HepG2 (cell line): ENCODE measurements at regions not wholly inside any gene's neighbourhood (a gene's known extent, or its start where the extent isn't known, plus 50 kb on each side); places are given as distances from the start of the nearest gene placed in this dataset.
A peak's percentile ranks its signal among the peaks of the same experiment; 100 is the strongest.

Experiments
- ATAC-seq: fragments of 200-7000 bp; cut with Tn5 transposase; 3 replicates; pipeline ENCODE4 v1.9.1; 2020; ENCODE audit warnings: mild to moderate bottlenecking, moderate library complexity
- BruUV-seq: library from RNA; stranded (reverse); fragments of 400-500 nt; replicated peaks from 2 replicates; lab custom pipeline; 2021; lab: Mats Ljungman, UMichigan
- CTCF ChIA-PET: fragments of 300-600 bp; formaldehyde crosslinking; extraction: SDS; loops from one replicate; lab custom pipeline; 2021; ENCODE audit warnings: low total read pairs, inconsistent platforms, low intra/inter-chr PET ratio; lab: Yijun Ruan, JAX
- POLR2A ChIA-PET: fragments of 350-600 bp; sonication (Branson Sonifier 250); formaldehyde crosslinking; loops from one replicate; lab custom pipeline; 2020; ENCODE audit warnings: antibody characterized with exemption, inconsistent platforms; lab: Yijun Ruan, JAX
- DNase-seq: peaks from one replicate; pipeline ENCODE4 v3.0.0-alpha.2; 2015; ENCODE audit warnings: low spot score
- FAIRE-seq: peaks from 3 replicates; lab custom pipeline; 2011; peaks lifted over from hg19 to GRCh38; lab: Jason Lieb, UNC
- H2AFZ ChIP-seq: one replicate; pipeline ENCODE4 v1.6.1; 2011; ENCODE audit warnings: low read length, inconsistent platforms
- H3K27ac ChIP-seq: fragments of 300-600 bp; 3 replicates; pipeline ENCODE4 v1.8.0; 2011; ENCODE audit warnings: mixed run types, mild to moderate bottlenecking, mixed read lengths, low read length, inconsistent platforms; ENCODE audit not compliant: insufficient read depth; ENCODE audit errors: extremely low read length
- H3K27me3 ChIP-seq, 2 experiments: fragments of 200-600 bp in 1 of 2; 2 replicates in 1 of 2; 3 replicates in 1 of 2; pipeline versions ENCODE4 v1.6.0 to v1.8.0; 2011; ENCODE audit warnings: low read length in 2 of 2, mild to moderate bottlenecking in 2 of 2, moderate library complexity in 2 of 2, inconsistent platforms in 1 of 2; ENCODE audit not compliant: insufficient read depth in 2 of 2, control insufficient read depth in 1 of 2
- H3K36me3 ChIP-seq, 2 experiments: fragments of 200-600 bp in 1 of 2; replicated peaks in 1 of 2; 2 replicates in 1 of 2; 3 replicates in 1 of 2; pipeline versions ENCODE4 v1.5.1 to v1.8.0; 2011; ENCODE audit warnings: low read length in 2 of 2, inconsistent platforms in 1 of 2; ENCODE audit not compliant: insufficient read depth in 2 of 2, control insufficient read depth in 1 of 2
- H3K4me1 ChIP-seq: 2 replicates; pipeline ENCODE4 v1.5.1; 2012; ENCODE audit warnings: low read length, inconsistent platforms; ENCODE audit not compliant: insufficient read depth
- H3K4me2 ChIP-seq: 2 replicates; pipeline ENCODE4 v1.6.0; 2011; ENCODE audit warnings: low read depth, low read length, inconsistent platforms
- H3K4me3 ChIP-seq, 3 experiments: fragments of 200-600 bp in 1 of 3; sonication (generic), shearing (Covaris generic) in 1 of 3; replicated peaks in 1 of 3; 2 replicates each; pipeline ENCODE4 v1.5.1; 2011 to 2016; ENCODE audit warnings: low read length in 3 of 3, inconsistent platforms in 2 of 3, low read depth in 2 of 3, mild to moderate bottlenecking in 2 of 3, control low read depth in 1 of 3, mixed read lengths in 1 of 3; ENCODE audit not compliant: insufficient read depth in 1 of 3
- H3K79me2 ChIP-seq: one replicate; pipeline ENCODE4 v1.6.1; 2011; ENCODE audit warnings: low read length, inconsistent platforms; ENCODE audit not compliant: insufficient read depth
- H3K9ac ChIP-seq: 2 replicates; pipeline ENCODE4 v1.6.0; 2011; ENCODE audit warnings: mild to moderate bottlenecking, low read depth, low read length, inconsistent platforms; ENCODE audit not compliant: insufficient read depth
- H3K9me3 ChIP-seq: 2 replicates; pipeline ENCODE4 v1.5.1; 2012; ENCODE audit warnings: mild to moderate bottlenecking, low read length
- H4K20me1 ChIP-seq: 2 replicates; pipeline ENCODE4 v1.6.0; 2011; ENCODE audit warnings: inconsistent platforms, mild to moderate bottlenecking, low read length, moderate library complexity; ENCODE audit not compliant: insufficient read depth
- ELF3 ChIP-seq: IDR thresholded peaks from 2 replicates; pipeline ENCODE4 v1.6.1; 2016; ENCODE audit warnings: missing genetic modification reagents, missing compliant biosample characterization
- FOXA3 ChIP-seq: IDR thresholded peaks from 2 replicates; pipeline ENCODE4 v1.6.1; 2016; ENCODE audit warnings: missing genetic modification reagents, missing compliant biosample characterization
- GATAD2A ChIP-seq: IDR thresholded peaks from 2 replicates; pipeline ENCODE4 v1.6.1; 2016
- LCORL ChIP-seq, 2 experiments: fragments of 450-650 bp in 1 of 2; sonication (generic) in 1 of 2; formaldehyde crosslinking in 1 of 2; IDR thresholded peaks; 2 replicates each; pipeline versions ENCODE4 v1.5.0 to v1.6.1; 2017 to 2020; ENCODE audit warnings: antibody characterized with exemption in 1 of 2, missing genetic modification reagents in 1 of 2
- NCOR1 ChIP-seq: fragments of 200-600 bp; sonication (generic); IDR thresholded peaks from 2 replicates; pipeline ENCODE4 v1.7.0; 2017; ENCODE audit warnings: antibody characterized with exemption, low read length, borderline replicate concordance
- THAP11 ChIP-seq: IDR thresholded peaks from 2 replicates; pipeline ENCODE4 v1.6.1; 2016; ENCODE audit warnings: missing biosample characterization, missing genetic modification reagents
- WGBS: methylation state at CpG from one replicate; pipeline ENCODE4 v1.1.6; 2017; ENCODE audit warnings: low lambda C conversion rate; 5-methylcytosine and 5-hydroxymethylcytosine counted together
- in situ Hi-C: cut with HindIII; loops from 2 replicates; pipeline ENCODE4 v1.10.0; 2017; ENCODE audit warnings: low pct_unique_long_range_greater_than_20kb; ENCODE audit not compliant: extremely low pct_ligation_motif_present
- intact Hi-C: fragments of 100-400 bp; cut with micrococcal nuclease; formaldehyde crosslinking; loops from one replicate; pipeline ENCODE4 v1.10.0; 2022; ENCODE audit not compliant: unreplicated experiment
- TF ChIP-seq, protein P1 (sequence below): sonication (generic); formaldehyde crosslinking; IDR thresholded peaks from 2 replicates; pipeline ENCODE4 v1.4.0; 2020; ENCODE audit warnings: missing genetic modification reagents, borderline replicate concordance
- TF ChIP-seq, protein P2 (sequence below): sonication (generic); formaldehyde crosslinking; IDR thresholded peaks from 2 replicates; pipeline ENCODE4 v1.8.0; 2022; ENCODE audit warnings: missing genetic modification reagents, mild to moderate bottlenecking, moderate library complexity, borderline replicate concordance
- TF ChIP-seq, protein P3 (sequence below): sonication (generic); formaldehyde crosslinking; IDR thresholded peaks from 2 replicates; pipeline ENCODE4 v1.5.0; 2020; ENCODE audit warnings: missing genetic modification reagents, mild to moderate bottlenecking, borderline replicate concordance
- TF ChIP-seq, protein P4 (sequence below): IDR thresholded peaks from 2 replicates; pipeline ENCODE4 v1.6.1; 2016; ENCODE audit warnings: mild to moderate bottlenecking, missing biosample characterization, missing genetic modification reagents
- TF ChIP-seq, protein P5 (sequence below), 2 experiments: fragments of 450-650 bp in 1 of 2; sonication (generic) in 1 of 2; formaldehyde crosslinking; IDR thresholded peaks; 2 replicates each; pipeline versions ENCODE4 v1.5.0 to v1.8.0; 2020 to 2022; ENCODE audit warnings: mild to moderate bottlenecking in 1 of 2, missing genetic modification reagents in 1 of 2

DNA sequence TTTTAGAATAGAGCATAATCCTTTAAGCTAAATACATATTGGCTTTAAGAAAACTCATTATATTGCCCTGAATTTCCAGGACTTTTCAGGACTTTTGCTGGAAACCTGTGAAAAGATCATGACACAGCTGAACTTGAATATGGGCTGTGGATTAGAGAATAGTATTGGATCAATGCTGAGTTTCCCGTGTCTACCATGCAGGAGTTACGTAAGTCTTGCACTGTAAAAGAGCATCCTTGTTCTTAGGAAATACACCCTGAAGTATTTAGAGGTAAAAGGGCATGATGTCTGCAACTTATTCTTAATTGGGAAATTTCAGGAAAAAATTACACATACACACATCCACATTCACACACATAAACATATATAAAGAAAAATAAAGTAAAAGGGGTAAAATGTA lies 82.1 kb downstream of the ZFP36L2 start:
- no TSS peak for BruUV-seq
- H3K4me3 ChIP-seq = no peak overlapping the region
- H3K79me2 ChIP-seq = no peaks in the 10 kb centered on the region
- ChIA-PET CTCF (no interaction called here), POLR2A (interaction anchor here (2.0 to 3.2 kb wide), 2 partner anchors 77 to 83 kb away, joined by 6 to 14 read pairs; partner anchors contain the start of gene ZFP36L2)
- FAIRE-seq (no peak), DNase-seq (peak; percentile 66), ATAC-seq (no peak)
- H4K20me1 ChIP-seq = no peaks in the 10 kb centered on the region
- intact Hi-C loops (no loop called here), in situ Hi-C loops (no loop called here)
- H2AFZ ChIP-seq = no peak overlapping the region
- no peaks in the 10 kb centered on the region for H3K9me3 ChIP-seq
- no peak overlapping the region for H3K4me2 ChIP-seq
- H3K4me1 ChIP-seq = peaks cover 60% of the 10 kb centered on the region
- WGBS = 25% methylated on average over 2 of the region's 2 CpGs
- H3K9ac ChIP-seq = no peak overlapping the region
- no peaks in the 10 kb centered on the region for H3K36me3 ChIP-seq
- H3K27ac ChIP-seq = peak overlapping the region; percentile 4
- no peaks in the 10 kb centered on the region for H3K27me3 ChIP-seq
- TF ChIP-seq, protein P1, sequence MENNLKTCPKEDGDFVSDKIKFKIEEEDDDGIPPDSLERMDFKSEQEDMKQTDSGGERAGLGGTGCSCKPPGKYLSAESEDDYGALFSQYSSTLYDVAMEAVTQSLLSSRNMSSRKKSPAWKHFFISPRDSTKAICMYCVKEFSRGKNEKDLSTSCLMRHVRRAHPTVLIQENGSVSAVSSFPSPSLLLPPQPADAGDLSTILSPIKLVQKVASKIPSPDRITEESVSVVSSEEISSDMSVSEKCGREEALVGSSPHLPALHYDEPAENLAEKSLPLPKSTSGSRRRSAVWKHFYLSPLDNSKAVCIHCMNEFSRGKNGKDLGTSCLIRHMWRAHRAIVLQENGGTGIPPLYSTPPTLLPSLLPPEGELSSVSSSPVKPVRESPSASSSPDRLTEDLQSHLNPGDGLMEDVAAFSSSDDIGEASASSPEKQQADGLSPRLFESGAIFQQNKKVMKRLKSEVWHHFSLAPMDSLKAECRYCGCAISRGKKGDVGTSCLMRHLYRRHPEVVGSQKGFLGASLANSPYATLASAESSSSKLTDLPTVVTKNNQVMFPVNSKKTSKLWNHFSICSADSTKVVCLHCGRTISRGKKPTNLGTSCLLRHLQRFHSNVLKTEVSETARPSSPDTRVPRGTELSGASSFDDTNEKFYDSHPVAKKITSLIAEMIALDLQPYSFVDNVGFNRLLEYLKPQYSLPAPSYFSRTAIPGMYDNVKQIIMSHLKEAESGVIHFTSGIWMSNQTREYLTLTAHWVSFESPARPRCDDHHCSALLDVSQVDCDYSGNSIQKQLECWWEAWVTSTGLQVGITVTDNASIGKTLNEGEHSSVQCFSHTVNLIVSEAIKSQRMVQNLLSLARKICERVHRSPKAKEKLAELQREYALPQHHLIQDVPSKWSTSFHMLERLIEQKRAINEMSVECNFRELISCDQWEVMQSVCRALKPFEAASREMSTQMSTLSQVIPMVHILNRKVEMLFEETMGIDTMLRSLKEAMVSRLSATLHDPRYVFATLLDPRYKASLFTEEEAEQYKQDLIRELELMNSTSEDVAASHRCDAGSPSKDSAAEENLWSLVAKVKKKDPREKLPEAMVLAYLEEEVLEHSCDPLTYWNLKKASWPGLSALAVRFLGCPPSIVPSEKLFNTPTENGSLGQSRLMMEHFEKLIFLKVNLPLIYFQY (CRISPR knock-in tag) = no peak
- peak; percentile 56; the same call in 1 of the 2 replicates for TF ChIP-seq ELF3
- TF ChIP-seq, protein P2, sequence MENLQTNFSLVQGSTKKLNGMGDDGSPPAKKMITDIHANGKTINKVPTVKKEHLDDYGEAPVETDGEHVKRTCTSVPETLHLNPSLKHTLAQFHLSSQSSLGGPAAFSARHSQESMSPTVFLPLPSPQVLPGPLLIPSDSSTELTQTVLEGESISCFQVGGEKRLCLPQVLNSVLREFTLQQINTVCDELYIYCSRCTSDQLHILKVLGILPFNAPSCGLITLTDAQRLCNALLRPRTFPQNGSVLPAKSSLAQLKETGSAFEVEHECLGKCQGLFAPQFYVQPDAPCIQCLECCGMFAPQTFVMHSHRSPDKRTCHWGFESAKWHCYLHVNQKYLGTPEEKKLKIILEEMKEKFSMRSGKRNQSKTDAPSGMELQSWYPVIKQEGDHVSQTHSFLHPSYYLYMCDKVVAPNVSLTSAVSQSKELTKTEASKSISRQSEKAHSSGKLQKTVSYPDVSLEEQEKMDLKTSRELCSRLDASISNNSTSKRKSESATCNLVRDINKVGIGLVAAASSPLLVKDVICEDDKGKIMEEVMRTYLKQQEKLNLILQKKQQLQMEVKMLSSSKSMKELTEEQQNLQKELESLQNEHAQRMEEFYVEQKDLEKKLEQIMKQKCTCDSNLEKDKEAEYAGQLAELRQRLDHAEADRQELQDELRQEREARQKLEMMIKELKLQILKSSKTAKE (CRISPR knock-in tag) = no peak
- peak; percentile 59; the same call in 1 of the 2 replicates for TF ChIP-seq NCOR1
- TF ChIP-seq, protein P3, sequence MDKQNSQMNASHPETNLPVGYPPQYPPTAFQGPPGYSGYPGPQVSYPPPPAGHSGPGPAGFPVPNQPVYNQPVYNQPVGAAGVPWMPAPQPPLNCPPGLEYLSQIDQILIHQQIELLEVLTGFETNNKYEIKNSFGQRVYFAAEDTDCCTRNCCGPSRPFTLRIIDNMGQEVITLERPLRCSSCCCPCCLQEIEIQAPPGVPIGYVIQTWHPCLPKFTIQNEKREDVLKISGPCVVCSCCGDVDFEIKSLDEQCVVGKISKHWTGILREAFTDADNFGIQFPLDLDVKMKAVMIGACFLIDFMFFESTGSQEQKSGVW (CRISPR knock-in tag) = no peak
- TF ChIP-seq GATAD2A (CRISPR knock-in tag) = peak; percentile 91
- no peak for TF ChIP-seq LCORL (IDR thresholded peaks at IDR 0.05)
- TF ChIP-seq LCORL (CRISPR knock-in tag; IDR thresholded peaks at IDR 0.05) = 0 out of 2 replicates have a peak, but pooled peaks have one; percentile 38
- TF ChIP-seq, protein P4, sequence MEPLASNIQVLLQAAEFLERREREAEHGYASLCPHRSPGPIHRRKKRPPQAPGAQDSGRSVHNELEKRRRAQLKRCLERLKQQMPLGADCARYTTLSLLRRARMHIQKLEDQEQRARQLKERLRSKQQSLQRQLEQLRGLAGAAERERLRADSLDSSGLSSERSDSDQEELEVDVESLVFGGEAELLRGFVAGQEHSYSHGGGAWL (CRISPR knock-in tag) = no peak
- TF ChIP-seq, protein P5, sequence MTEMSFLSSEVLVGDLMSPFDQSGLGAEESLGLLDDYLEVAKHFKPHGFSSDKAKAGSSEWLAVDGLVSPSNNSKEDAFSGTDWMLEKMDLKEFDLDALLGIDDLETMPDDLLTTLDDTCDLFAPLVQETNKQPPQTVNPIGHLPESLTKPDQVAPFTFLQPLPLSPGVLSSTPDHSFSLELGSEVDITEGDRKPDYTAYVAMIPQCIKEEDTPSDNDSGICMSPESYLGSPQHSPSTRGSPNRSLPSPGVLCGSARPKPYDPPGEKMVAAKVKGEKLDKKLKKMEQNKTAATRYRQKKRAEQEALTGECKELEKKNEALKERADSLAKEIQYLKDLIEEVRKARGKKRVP (CRISPR knock-in tag; IDR thresholded peaks at IDR 0.05) = peak in 1 of 2 experiments; percentile 51; a peak in 1 of 4 replicates
- TF ChIP-seq THAP11 (CRISPR knock-in tag) = peak; percentile 51; the same call in 1 of the 2 replicates
- TF ChIP-seq FOXA3 (CRISPR knock-in tag) = peak; percentile 59; the same call in 1 of the 2 replicates
